HG02852 (cell line): ENCODE measurements at regions not wholly inside any gene's neighbourhood (a gene's known extent, or its start where the extent isn't known, plus 50 kb on each side); places are given as distances from the start of the nearest gene placed in this dataset.
"Not testable (repeated sequence)": the region's sequence is repeated elsewhere in the genome, so short reads cannot be mapped to it uniquely, and the experiment has no call there.

Source experiments
- ATAC-seq: cut with Tn5 transposase; IDR thresholded peaks from one replicate; pipeline ENCODE4 v1.9.1; 2021; ENCODE audit warnings: mild to moderate bottlenecking, moderate library complexity; ENCODE audit not compliant: unreplicated experiment

DNA sequence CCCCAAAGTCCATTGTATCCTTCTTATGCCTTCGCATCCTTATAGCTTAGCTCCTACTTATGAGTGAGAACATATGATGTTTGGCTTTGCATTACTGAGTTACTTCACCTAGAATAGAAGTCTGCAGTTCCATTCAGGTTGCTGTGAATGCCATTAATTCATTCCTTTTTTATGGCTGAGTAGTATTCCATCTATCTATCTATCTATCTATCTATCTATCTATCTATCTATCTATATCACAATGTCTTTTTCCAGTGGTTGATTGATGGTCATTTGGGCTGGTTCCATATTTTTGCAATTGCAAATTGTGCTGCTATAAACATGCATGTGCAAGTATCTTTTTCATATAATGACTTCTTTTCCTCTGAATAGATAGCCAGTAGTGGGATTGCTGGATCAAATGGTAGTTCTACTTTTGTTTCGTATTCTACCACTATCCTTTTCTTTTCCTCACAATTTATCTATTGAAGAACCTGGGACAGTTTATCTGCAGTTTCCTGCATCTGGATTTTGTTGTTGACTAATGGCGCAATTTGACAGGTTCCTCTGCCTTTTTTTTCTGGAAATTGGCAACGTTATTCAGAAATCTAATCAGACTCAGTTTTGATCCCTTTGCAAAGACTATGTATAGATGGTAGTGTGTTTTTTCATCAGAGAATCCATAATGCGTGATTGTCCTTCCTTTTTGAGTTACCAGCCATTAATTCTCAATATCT lies 287.2 kb downstream of the ARL4A start:
- no peak for ATAC-seq

DNA sequence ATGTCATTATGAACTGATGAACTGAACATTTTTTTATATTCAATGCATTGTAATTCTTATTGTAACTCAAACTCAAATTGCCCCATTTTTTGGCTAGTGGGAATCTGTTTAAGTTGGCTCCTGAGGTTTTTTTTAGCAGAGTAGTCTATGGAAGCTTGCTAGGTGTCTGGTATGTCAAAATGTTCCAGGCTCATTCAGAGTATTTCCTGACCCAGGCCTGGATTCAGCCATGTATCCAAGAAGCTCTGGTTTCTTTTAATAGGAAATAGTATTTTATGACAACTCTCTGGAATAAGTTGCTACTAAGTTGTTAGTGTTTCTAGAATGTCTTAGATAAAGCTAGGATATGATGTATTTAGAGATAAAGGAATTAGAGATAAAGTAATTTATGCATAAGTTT lies 288.0 kb downstream of the ARL4A start:
- ATAC-seq: no peak

DNA sequence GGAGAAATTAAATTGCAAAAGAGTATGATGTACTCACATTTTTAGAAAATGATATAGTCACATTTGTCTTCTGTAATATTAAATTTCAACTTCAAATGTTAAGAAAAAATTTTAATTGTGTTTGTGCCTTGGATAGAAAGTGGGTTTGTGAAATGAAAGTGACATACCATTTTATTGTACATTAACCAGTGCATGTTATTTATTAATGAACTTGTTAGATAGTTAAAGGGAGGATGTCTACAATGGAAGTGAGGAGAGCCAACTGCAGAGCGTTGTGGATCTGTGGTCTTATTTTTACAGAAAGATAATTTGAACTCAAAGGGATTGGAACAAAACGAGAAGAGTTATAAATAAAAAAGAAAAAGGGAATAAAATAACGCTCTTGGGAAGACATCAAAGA lies 291.7 kb downstream of the ARL4A start:
- ATAC-seq: no peak

DNA sequence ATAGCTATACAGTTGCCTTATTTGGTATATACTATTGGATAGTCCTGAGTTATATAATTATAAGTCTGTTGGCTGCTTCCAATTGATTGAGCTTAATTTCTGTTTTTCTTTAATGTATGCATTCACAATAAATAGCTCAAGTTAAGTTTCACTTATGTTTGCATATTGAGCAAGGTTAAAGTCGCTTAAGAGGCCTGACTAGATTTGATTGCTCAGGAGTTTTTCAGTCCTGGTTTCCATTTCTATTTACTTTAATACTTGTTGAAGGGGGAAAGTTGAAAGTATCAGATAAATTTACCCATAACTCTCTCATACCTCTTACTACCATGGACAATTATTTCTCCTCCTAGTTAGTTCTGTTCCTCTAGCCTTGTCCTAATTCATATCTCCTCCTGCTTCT lies 294.7 kb downstream of the ARL4A start:
- no peak for ATAC-seq

DNA sequence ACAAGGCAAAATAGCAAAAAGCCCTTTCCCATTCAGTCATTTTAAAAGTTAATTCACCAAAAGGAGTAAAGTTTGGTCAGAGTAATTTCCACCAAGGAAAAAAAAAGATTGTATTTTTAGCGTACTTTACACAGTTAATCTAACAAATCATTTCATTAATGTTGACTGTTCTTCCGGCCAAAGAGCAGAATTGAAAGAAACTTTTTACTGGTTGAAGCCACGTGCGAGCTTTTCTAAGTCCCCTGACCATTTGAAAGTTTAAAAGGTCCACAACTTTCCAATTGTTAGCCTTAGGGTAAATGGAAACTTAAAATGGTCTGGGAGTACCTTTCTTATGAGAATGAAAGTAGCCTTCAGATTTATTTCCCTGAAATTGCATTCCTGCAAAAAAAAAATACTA lies 296.7 kb downstream of the ARL4A start:
- ATAC-seq: no peak

DNA sequence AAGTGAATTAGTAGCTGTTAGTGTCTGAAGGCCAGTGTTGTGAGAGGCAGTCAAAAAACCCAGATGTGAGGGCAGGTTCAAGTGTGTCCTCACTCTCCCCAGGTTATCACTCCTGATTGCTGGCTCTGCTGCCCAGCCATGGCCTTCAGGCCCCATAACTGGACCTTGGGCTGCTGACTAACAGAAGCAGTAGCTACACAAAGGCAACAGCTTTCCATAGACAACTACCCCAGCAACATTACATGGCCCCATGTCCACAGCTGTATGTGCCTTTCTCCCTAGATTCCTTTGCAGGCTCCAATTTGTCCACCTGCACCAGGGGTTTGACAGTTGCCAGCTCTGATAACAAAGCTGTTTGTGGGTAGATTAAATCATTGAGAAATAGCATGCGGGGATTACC lies 297.8 kb downstream of the ARL4A start:
- no peak for ATAC-seq

DNA sequence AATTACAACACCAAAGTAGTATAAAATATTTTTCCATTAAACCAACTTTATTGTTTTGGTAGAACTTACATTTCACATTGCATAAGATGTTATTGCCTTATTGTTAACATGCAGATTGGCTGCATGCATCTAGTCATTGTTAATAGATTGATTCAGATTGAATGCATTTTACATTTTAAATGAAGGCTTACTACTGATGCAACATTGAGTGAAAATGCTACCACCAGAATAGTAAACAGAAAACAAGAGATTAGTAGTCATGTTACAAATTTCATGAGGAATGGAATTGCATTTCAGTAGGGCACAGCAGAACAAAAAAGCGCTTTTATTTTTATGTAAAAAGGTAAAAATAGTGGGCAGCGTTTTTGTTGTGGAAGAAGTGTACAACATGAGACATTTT lies 298.3 kb downstream of the ARL4A start:
- no peak for ATAC-seq

DNA sequence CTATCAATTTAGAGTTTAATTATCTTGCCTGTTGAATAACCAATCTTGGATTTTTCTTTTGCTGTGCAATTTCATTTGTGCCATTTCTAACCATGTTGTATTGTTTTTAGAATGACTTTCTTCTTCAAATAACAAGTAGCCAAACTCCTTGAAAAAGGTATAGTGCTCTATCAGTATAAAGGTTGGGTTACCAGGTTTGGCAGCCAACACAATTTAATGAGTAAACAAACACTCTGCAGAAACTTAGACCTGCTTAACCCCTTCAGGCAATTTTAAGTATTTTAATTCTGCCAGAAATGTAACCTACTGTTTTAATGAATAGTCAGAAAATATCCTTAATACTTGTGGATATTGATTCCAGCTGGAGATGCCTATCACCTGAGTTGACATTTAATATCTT lies 299.8 kb downstream of the ARL4A start:
- ATAC-seq: no peak

DNA sequence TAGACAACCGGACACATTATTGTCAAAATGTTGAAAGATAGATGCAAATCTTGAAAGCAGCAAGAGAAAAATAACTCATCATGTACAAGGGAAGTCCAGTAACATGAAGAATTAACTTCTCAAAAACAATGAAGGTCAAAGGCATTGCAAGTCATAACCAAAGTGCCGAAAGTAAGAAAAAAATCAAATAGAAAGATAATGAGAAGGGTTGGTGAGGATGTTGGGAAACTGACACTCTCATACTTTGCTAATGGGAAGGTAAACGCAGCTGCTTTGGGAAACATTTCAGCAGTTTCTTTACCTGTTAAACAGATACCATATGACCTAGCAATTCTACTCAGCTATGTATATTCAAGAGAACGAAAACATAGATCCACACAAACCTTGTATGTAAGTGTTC lies 303.0 kb downstream of the ARL4A start:
- no peak for ATAC-seq

DNA sequence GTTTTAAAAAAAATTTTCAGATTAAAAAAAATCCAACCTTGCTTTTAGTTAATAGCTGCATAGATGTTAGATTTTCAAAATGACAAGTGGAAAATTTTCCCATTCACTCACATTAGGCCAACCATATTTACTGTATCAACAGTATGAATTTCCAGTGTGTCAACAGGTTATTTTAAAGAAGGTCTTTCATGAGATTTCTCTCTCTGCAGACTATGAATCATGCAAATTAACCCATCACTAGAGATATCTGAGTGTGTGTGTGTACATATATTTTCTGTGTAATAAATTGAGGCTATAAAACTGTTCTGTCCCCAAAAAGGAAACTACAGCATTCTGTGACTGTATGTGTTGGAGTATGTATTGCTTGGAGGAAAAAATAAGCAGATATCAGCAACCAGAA lies 305.6 kb downstream of the ARL4A start:
- no peak for ATAC-seq

DNA sequence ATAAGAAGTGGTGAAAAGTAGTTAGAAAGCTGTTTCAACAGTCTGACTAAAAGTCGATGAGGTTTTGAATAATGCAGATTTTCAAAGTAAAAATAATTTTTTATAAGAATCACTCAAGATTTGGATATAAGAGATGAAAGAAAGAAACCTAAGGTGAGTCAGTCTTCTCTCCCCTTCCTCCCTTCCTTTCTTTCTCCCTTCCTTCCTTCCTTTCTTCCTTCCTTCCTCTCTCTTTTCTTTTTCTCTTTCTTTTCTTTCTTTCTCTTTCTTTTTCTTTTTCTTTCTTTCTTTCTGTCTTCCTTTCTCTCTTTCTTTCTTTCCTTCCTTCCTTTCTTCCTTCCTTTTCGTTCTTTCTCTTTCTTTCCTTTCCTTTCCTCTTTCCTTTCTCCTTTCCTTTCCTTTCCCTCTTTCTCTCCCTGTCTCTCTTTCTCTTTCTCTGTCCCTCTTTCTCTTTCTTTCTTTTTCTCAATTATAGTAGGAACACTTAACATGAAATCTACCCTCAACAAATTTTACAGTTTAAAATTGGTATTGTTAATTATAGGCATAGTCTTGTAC lies 308.6 kb downstream of the ARL4A start:
- ATAC-seq: no peak

DNA sequence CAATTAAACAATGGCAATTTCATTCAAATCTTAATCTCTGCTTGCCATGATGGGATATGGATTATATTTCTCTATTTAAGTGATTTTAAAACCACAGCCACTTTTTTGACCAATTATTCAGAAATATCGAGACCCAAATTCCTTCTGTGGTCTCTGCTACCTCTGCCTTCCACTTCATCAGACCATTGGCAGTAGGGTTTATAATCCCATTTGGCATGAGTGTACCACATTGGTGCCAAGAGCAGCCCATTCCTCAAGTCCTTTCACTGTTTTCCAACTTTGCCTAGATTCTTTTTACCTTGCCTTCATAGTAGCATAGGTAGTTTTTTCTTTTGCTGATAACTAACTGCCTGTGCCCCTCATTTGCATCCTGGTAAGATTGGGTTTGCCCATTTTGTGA lies 319.9 kb downstream of the ARL4A start:
- no peak for ATAC-seq

DNA sequence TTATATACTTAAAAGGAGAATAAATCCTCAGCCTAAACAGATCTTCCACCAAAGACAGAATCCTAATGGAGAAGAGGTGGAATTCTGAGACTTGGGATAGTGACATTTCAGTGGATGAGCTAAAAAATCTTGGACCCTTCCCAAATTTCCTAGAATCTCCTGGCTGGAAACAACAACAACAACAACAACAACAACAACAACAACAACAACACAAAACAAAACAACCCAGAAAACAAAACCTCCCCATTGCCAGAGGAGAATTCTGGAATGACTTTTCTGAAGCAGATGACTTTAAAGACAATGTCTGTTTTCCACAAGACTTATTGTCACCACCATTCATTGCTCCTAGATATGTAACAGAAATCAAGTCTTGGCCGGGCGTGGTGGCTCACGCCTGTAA lies 322.1 kb downstream of the ARL4A start:
- ATAC-seq: no peak

DNA sequence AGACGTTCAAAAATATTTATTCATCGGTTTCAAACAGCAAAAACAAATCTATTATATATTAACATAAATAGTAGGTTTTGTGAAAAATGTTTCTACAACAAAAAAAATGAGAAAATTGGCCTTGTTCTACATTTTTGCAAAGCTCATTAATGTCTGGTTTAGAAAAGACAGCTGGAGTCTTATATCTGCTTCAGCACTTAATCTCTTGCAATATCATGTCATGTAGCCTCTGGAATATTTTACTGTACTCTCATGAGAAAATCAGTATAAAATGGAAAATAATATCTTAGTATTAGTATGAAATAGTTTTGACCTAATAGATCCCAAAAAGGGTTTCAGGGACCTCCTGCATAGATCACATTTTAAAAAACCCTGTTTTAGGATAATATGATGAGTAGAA lies 326.6 kb downstream of the ARL4A start:
- ATAC-seq: no peak

DNA sequence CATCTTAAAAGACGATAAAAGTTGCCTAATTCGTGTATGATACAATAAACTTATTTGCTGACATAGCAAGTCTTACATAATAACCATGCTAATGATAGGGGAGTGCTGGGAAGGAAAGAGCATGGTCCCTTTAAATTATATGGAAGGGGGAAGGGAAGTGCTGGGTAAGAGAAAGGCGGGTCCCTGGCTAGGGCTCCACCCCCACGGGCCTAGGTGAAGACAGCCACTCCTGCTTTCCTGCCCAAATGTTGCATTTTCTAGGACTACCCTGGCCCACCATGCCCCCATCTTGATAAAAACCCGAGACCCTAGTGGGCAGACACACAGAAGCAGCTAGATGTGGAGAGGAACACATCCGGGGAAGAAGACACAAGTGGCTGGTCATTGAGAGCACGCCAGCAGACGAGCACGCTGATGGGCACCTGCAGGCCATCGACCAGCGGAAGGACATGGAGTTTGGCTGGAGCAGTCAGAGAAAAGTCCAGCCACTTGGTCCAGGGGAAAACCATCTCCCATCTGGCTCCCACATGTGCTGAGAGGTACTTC lies 328.7 kb downstream of the ARL4A start:
- ATAC-seq: no peak

DNA sequence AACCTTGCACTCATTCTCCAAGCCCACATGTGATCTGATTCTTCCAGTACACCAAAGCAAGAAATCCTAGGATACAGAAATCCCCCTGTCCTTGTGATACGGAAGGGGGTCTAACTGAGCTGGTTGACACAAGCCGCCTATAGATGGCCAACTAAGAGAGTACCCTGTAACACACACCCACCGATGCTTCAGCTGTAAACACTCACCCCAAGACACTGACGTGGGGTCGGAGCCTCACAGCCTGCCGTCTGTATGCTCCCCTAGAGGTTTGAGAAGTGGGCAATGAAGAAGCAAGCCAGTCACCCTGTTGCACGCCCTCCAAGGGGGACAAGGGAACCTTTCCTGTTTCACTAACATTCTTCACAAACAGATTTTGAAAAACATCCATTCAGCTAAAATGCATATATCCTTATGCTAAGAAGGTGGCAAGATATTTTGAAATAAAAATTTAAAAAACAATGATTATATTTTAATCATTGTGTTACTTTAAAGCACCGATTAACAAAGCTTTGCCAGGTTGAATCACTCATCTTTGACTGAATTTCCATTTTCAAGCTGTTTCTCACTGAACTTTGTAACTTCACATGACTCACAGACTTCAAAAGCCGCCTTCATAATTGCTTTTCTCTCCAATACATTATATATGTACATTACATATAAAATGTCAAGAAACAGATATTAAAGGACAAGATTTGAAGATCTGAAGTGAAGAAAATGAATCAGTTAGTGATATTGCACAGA lies 329.3 kb downstream of the ARL4A start:
- no peak for ATAC-seq

DNA sequence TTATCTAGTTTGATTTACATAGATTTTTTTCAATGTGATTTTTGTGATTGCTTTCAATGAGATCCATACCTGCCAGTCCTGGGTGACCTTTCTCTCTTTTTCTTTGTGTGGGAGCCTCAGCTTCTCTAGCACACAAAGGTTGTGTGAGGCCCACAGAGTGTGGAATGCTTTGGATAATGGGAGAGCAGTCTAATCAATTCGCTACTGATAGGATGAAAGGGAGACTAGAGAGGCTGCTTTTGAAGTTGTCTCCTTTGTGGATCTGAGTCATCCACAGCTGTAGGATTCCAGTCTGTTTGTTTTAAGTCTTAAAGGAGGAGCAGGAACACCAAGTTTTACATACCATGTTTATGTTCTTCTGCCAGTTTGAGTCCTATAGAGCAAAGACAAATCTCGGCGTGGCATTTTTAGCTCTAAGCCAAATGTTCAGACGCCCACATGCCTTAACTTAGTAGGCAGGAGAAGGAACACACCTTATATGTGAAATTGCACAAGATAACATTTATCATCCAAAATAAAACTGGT lies 330.0 kb downstream of the ARL4A start:
- no peak for ATAC-seq

DNA sequence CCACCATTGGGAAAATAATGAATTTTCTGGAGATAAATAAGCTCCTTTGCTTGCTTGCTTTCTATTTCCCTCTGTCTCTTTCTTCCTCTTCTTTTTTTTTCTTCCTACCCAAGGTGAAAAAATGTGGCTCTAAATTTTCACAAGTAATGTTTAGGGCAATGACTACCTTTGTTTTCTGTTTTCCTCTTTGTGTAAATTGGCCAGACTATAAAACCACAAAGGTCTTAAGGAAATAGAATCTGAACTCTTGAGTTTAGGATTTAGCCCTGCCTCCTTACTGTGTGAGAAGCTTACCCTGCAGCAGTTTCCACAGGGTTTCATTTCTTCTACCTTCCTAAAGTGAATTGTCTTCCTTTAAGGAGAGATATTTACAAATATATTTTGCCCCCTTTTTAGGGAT lies 330.4 kb downstream of the ARL4A start:
- ATAC-seq: no peak

DNA sequence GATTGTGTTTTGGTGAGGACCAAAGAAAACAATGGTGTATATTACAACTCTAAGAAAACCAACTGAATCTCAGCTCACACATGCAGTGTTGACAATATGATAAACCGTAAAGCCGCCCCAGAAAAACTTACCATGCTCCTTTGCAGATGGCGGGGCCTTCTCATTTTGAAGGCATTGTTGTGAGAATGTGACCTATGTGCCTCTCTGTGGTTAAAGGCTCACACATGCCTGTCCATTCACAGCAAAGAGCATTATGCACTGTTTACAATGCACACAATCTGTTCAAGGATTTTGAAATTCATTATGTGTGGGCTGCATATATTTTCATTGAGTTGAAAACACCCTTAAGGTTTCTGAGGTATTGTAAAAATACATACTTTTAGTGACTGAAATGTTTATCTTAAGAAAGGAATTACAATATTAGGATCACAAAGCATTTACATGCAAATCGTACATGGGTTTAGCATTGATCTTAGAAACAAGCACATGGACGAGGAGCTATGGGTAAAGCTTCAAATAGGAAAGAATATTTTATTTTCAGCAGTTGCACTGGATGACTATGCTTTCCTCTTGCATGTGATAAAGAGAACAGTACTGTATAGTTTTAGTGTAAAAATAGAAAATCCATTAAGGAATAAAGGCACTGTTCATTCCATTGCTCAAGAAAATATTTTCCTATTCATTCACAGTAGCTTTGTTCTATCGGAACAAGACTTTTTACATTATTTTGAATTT lies 334.3 kb downstream of the ARL4A start:
- ATAC-seq: no peak

DNA sequence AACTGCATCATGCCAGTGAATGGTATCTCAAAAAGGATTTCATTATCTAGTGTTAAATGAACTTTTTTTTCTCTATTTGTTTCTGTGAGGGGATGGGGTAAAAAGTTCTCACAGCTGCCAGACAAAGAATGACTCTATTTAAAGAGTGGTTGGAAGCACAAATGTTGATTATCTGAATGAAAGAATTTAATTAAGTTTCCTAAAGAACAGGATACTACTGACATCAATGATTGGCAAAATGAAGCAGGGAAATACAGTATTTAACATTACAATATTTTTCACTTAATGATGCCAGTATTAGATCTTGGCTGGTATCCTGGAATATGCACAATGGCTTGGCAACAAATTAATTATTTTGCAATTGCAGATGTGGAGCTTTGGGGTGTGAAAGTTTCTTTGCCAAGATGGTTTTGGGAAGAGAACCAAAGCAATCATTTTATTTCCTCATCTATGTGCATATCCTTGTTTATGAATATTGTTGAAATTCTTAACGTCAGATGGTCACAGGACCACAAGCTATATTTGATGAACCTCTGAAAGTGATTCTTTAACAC lies 336.8 kb downstream of the ARL4A start:
- ATAC-seq: no peak

DNA sequence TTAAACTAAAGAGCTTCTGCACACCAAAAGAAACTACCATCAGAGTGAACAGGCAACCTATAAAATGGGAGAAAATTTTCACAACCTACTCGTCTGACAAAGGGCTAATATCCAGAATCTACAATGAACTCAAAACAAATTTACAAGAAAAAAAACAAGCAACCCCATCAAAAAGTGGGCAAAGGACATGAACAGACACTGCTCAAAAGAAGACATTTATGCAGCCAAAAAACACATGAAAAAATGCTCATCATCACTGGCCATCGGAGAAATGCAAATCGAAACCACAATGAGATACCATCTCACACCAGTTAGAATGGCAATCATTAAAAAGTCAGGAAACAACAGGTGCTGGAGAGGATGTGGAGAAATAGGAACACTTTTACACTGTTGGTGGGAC lies 337.6 kb downstream of the ARL4A start:
- ATAC-seq: not testable (repeated sequence)
